SH-SY5Y (cell line): ENCODE measurements at regions not wholly inside any gene's neighbourhood (a gene's known extent, or its start where the extent isn't known, plus 50 kb on each side); places are given as distances from the start of the nearest gene placed in this dataset.

Experiments
- GATA2 ChIP-seq: IDR thresholded peaks from 2 replicates; pipeline ENCODE4 v1.6.1; 2011; ENCODE audit warnings: mild to moderate bottlenecking, low read depth, low read length
- GATA3 ChIP-seq: IDR thresholded peaks from 2 replicates; pipeline ENCODE4 v1.6.1; 2011; ENCODE audit warnings: low read depth, mild to moderate bottlenecking, low read length, moderate library complexity

- TF ChIP-seq GATA3 (no peak), GATA2 (no peak)
These were observed 1655.8 kb downstream of the REEP3 start for GRCh38 chr10:65176994-65177393.

DNA sequence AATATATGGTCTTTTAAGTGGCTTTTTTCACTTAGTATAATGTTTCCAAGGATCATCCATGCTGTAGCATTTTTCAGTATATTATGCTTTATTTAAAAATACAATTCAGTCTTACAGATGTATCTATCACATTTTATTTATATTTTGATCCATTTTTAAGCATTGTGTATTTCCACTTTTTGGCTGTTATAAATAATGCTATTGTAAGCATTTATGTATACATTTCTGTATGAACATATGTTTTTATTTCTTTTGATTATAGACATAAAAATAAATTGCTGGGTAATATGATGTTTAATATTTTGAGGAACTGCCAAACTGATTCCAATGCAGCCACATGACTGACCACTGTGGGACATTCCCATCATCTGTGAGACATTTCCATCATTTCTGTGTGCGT lies 1662.0 kb downstream of the REEP3 start:
- no peak for TF ChIP-seq GATA3
- no peak for TF ChIP-seq GATA2

DNA sequence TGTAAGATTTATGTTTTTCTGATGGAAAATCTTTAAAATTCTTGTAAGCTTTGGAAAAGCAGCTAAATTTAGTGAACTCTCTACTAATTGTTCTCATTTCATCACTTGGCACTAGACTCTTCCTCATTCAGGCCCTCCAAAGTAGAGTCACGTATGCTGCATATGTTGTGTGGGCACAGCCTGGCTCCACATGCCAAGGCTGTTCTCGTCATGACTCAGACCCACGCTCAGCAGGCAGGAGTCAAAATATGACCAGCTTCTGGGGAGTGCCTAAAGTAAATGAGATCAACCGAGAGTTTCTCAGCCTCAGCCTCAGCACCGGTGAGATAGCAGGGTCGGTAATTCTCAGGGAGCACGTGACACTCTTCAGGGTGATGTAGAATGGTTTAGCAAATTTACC lies 1672.9 kb downstream of the REEP3 start:
- no peak for TF ChIP-seq GATA3
- no peak for TF ChIP-seq GATA2

GRCh38 chr10:65194555-65194954 lies 1673.4 kb downstream of the REEP3 start:
- TF ChIP-seq GATA3 (no peak), GATA2 (no peak)

DNA sequence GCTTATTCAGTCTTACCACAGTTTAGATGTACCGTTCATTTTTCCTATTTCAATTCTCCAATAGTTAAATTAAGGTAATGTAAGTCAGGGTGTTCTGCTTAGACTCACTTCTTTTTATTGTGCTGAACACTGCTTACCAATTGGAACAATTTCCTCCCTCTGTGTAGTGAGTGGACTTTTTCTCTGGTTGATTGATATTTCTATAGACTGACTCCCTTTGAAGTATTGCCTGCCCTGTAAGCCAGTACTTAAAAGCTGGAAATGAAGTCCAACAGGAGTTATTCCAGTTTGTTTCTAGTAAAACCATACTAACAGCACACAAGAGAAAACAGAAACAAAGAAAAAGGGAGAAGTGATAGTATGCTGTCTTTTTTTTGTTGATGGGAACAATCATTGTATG lies 1674.9 kb downstream of the REEP3 start:
- no peak for TF ChIP-seq GATA2
- TF ChIP-seq GATA3: no peak

DNA sequence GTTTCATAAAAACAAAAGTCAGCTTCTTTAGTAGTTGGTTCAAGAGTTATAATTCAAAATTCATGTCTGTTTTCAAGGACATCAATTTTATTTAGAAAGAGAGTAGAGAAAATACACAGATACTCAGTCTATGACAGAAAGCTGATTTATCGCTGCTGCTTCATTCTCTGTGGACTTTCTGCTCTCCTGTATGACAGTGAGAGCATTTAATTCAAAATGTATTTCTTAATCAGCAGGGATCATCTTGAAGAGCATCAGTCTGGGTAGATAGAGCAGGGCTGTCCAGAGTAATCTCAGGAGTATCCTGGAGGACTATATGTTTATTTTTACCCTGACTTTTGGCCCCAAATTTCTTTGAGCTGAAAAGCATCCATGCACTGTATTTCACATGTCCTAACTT lies 1676.7 kb downstream of the REEP3 start:
- TF ChIP-seq GATA3 (no peak), GATA2 (no peak)

DNA sequence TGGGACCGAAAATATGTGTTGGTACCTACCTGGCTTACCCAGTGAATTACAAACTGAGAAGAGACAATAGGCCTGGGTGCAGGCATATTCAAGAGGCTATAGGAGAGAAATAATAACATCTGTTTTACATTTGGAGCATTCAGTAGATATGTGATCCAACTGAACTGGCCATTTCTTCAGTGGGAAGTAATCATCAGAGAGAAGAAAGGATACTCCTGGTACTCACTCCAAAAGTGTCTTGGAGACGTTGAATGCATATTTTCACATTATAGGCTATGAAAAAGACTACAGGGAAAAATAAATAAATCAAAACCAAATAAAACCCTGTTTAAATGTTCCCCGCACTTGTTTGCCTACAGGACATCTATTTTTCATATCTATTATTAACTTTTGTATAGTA lies 1680.3 kb downstream of the REEP3 start:
- TF ChIP-seq GATA3 (no peak), GATA2 (no peak)

GRCh38 chr10:65204999-65205398 lies 1683.8 kb downstream of the REEP3 start:
- TF ChIP-seq GATA2 (no peak), GATA3 (no peak)

- TF ChIP-seq GATA2: no peak
- no peak for TF ChIP-seq GATA3
These were observed 1692.0 kb downstream of the REEP3 start for GRCh38 chr10:65213170-65213569.

DNA sequence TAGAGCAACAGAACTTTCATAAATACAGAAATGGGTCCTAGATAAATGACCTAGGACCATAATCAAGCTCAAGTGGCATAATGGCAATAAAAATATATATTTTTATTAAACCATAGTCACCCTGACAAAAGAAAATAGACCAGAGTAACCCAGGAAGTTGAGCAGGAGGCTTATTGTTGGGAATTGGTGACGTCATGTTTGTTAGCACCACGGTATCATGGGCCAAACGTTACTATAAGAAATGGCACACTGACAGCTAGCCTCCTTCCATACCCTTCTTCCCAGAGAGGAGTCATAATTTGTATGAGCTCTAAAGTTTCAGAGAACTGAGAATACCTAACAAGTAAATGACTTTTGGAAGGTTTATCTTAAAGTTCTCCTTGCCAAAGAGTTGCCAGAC lies 1698.2 kb downstream of the REEP3 start:
- TF ChIP-seq GATA3: no peak

DNA sequence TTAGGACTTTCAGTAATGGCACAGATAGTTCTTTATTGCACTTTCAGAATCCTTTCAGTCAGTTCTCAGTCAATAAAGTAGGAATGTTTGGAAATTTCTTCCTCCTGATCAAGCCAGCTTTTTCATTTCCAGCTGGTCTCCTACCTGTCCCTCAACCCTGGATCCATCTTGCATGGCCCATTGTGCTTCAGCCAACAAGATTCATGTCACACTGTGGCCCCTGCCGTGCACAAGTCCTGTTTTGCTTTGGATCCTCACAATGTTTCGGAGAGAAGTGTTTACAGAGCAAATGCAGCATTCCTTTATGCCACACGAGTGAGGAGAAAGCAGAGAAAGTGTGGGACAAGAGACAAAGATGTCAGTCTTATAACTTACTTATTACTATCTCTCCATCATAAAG lies 1694.7 kb upstream of the LRRTM3 start:
- TF ChIP-seq GATA3: no peak
- TF ChIP-seq GATA2: no peak

DNA sequence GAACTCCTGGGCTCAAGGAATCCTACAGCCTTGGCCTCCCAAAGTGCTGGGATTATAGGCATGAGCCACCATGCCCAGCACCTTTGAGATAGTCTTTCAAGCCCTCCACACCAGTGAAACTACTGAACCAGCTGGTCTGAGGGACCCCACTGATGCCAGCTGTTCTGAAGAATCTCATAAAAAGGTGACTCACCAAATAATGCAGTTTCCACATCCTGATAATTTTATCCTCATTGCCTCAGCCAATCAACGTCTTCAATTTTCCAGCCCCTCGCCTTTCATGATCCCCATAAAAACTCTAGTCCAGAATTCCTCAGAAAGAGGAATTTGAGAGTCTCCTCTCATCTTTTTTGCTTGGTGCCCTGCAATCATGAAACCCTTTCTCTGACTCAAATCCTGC lies 1691.6 kb upstream of the LRRTM3 start:
- TF ChIP-seq GATA3: no peak
- TF ChIP-seq GATA2: no peak

- TF ChIP-seq GATA3 (no peak), GATA2 (no peak)
These were observed 1690.6 kb upstream of the LRRTM3 start for GRCh38 chr10:65235266-65235665.

DNA sequence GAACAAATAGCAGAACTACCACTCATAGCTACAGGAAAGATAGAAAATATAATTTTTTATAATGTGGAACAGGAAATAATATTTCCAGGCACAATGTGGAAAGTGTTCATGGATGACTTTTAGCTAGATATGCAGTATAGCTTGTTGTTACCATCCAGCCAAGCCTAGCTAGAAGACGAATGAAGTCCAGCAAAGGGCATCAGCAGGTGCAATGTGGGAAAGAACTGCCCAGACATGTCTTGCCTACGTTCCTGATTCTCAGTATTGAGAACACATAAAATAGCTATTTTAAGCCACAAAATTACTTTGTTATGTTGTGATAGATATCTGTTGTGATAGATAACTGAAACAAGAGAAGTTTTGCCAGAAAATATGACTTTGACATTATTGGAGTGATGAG lies 1690.0 kb upstream of the LRRTM3 start:
- no peak for TF ChIP-seq GATA2
- no peak for TF ChIP-seq GATA3

DNA sequence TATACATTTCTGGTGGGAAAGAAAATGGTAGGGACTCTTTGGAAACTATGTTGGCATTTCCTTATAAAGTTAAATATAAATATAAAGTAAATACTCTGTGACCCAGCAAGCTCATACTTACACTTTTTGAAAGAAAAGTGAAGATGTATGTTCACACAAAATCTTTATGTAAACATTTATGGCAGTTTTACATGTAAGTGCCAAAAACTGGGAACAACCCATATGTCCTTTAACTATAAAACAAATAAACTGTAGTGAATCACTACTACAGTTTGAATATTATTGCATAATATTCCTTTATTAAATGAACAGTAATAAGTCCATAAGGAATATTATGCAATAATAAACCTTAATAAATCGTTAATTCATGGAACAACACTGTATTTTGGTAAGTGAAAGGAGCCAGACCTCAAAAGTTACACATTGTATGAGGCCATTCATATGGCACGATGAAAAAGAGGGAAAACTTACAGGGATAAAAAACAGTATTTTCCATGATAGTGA lies 1660.3 kb upstream of the LRRTM3 start:
- TF ChIP-seq GATA3: no peak

GRCh38 chr10:65270969-65271368 lies 1654.9 kb upstream of the LRRTM3 start:
- no peak for TF ChIP-seq GATA2
- TF ChIP-seq GATA3: no peak

- TF ChIP-seq GATA2 (no peak), GATA3 (no peak)
These were observed 1652.7 kb upstream of the LRRTM3 start for GRCh38 chr10:65273115-65273514.

- no peak for TF ChIP-seq GATA3
- TF ChIP-seq GATA2: no peak
These were observed 1650.5 kb upstream of the LRRTM3 start for GRCh38 chr10:65275296-65275695.

DNA sequence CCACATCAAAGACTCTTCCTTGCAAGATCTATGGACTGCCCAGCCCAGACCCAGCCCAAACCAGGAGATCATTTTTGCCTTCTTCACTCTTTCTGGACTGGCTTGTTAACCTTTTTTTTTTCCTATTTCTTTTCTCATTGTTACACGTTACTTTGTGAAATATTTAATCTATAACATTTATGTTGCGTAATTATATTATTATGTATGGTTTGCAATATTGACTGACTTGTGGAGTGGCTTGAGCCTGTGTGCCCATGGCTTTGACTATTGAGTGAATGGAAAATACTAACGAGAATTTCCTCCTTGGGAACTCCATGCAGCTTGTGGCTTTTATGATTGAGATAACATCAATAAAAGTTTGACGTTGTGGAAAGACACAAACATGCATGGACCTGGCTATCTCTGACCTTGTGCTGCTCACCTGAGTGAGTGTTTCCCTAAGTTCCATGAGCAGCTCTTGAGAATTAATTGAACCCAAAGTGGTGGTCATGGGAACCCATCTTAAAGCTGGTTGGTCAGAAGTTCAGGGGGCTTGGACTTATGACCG lies 1641.3 kb upstream of the LRRTM3 start:
- TF ChIP-seq GATA3 (no peak), GATA2 (no peak)
